T follicular helper cell (primary cell): ENCODE measurements at regions not wholly inside any gene's neighbourhood (a gene's known extent, or its start where the extent isn't known, plus 50 kb on each side); places are given as distances from the start of the nearest gene placed in this dataset.
"Not testable (repeated sequence)": the region's sequence is repeated elsewhere in the genome, so short reads cannot be mapped to it uniquely, and the experiment has no call there.

Source experiments
- DNase-seq: peaks from one replicate; pipeline ENCODE4 v3.0.0-alpha.2; 2020; ENCODE audit warnings: low read depth

GRCh38 chr5:163950248-163950647 lies 444.8 kb downstream of the MAT2B start:
- DNase-seq = no peak

GRCh38 chr5:163951069-163951468 lies 445.6 kb downstream of the MAT2B start:
- no peak for DNase-seq

- no peak for DNase-seq
Observed at GRCh38 chr5:163953901-163954300, 448.5 kb downstream of the MAT2B start.

GRCh38 chr5:163961230-163961629 lies 455.8 kb downstream of the MAT2B start:
- DNase-seq = not testable (repeated sequence)

GRCh38 chr5:163963881-163964280 lies 458.5 kb downstream of the MAT2B start:
- no peak for DNase-seq

GRCh38 chr5:163964671-163965070 lies 459.3 kb downstream of the MAT2B start:
- no peak for DNase-seq

- no peak for DNase-seq
Observed at GRCh38 chr5:163967268-163967667, 461.8 kb downstream of the MAT2B start.

GRCh38 chr5:163968651-163969050 lies 463.2 kb downstream of the MAT2B start:
- no peak for DNase-seq

GRCh38 chr5:163976696-163977095 lies 471.3 kb downstream of the MAT2B start:
- DNase-seq = no peak

GRCh38 chr5:163978897-163979296 lies 473.5 kb downstream of the MAT2B start:
- DNase-seq = no peak

GRCh38 chr5:163988566-163988965 lies 483.1 kb downstream of the MAT2B start:
- no peak for DNase-seq

- DNase-seq = no peak
Observed at GRCh38 chr5:163993126-163993525, 487.7 kb downstream of the MAT2B start.

GRCh38 chr5:163995206-163995605 lies 489.8 kb downstream of the MAT2B start:
- no peak for DNase-seq

GRCh38 chr5:163997965-163998364 lies 492.5 kb downstream of the MAT2B start:
- DNase-seq = no peak

- DNase-seq = no peak
Observed at GRCh38 chr5:164000241-164000640, 494.8 kb downstream of the MAT2B start.

GRCh38 chr5:164000819-164001218 lies 495.4 kb downstream of the MAT2B start:
- DNase-seq = no peak

GRCh38 chr5:164002214-164002613 lies 496.8 kb downstream of the MAT2B start:
- no peak for DNase-seq

- no peak for DNase-seq
Observed at GRCh38 chr5:164002628-164003027, 497.2 kb downstream of the MAT2B start.

GRCh38 chr5:164005071-164005470 lies 499.7 kb downstream of the MAT2B start:
- no peak for DNase-seq

GRCh38 chr5:164007064-164007463 lies 501.6 kb downstream of the MAT2B start:
- DNase-seq = no peak

- DNase-seq = no peak
Observed at GRCh38 chr5:164009621-164010020, 504.2 kb downstream of the MAT2B start.

GRCh38 chr5:164010900-164011299 lies 505.5 kb downstream of the MAT2B start:
- no peak for DNase-seq

GRCh38 chr5:164012371-164012770 lies 507.0 kb downstream of the MAT2B start:
- DNase-seq = no peak

GRCh38 chr5:164013077-164013670 lies 507.8 kb downstream of the MAT2B start:
- DNase-seq = no peak

- no peak for DNase-seq
Observed at GRCh38 chr5:164020116-164020515, 514.7 kb downstream of the MAT2B start.
